ENCODE measurements at regions not wholly inside any gene's neighbourhood (a gene's known extent, or its start where the extent isn't known, plus 50 kb on each side); places are given as distances from the start of the nearest gene placed in this dataset.

DNA sequence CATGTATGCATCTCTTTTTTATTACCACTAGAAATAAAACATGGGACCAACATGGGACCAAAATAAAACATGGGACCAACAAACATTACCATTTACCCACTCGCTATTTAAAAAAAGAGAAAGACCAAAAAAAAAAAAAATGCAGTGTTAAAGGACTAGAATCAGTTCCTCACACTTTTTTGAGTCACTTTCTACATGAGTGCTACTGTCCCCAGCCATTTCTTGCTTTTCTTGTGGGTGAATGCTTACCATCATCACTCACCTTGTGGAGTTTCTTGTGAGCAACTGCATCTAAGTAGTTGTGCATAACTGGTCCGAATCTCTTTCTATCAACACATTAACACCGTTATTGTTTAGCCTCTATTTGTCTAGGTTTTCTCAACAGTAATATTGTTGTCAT, 493.6 kb upstream of the RIOK2 start:
- ATAC-seq (ENCODE audit: low read depth) = no peak
- POLR2A ChIA-PET = no interaction called here
- Histone ChIP-seq H3K9ac (ENCODE audit: low read length) (no peak overlapping the region), H3K36me3 (replicated peaks in 1 of 2; ENCODE audit: control extremely low read depth in 1 of 2, control insufficient read depth in 1 of 2, extremely low read depth in 1 of 2, insufficient read depth in 2 of 2, low read length in 1 of 2) (no peaks in the 10 kb centered on the region), H4K20me1 (ENCODE audit: control insufficient read depth, insufficient read depth, low read length, poor library complexity, severe bottlenecking) (no peaks in the 10 kb centered on the region), H3K9me3 (ENCODE audit: control extremely low read depth in 1 of 3, control insufficient read depth in 2 of 3, insufficient read depth in 1 of 3, low read length in 2 of 3) (peaks cover 0 to 3% (median 0%) of the 10 kb centered on the region in 3 donors), H3K4me1 (ENCODE audit: control insufficient read depth in 2 of 2, insufficient read depth in 2 of 2, low read length in 2 of 2) (no peaks in the 10 kb centered on the region), H3K27ac (ENCODE audit: low read length in 2 of 2) (no peak overlapping the region), H2AFZ (ENCODE audit: insufficient read depth, low read depth, low read length, poor library complexity, severe bottlenecking) (no peak overlapping the region), H3K27me3 (replicated peaks in 1 of 4; ENCODE audit: control extremely low read depth in 1 of 4, control insufficient read depth in 3 of 4, insufficient read depth in 4 of 4, low read length in 3 of 4) (no peaks in the 10 kb centered on the region), H3K4me3 (ENCODE audit: control extremely low read depth in 1 of 5, extremely low read depth in 1 of 5, insufficient read depth in 1 of 5, low read depth in 2 of 5, low read length in 4 of 5) (no peak overlapping the region), H3K4me2 (replicated peaks; ENCODE audit: low read depth, low read length, poor library complexity, severe bottlenecking) (no peak overlapping the region), H3K79me2 (ENCODE audit: control insufficient read depth, insufficient read depth, low read length) (no peaks in the 10 kb centered on the region)
- Mint-ChIP-seq H3K4me3 (no peak overlapping the region), H3K27ac (no peak overlapping the region), H3K27me3 (no peaks in the 10 kb centered on the region), H3K4me1 (no peaks in the 10 kb centered on the region), H3K9me3 (ENCODE audit: insufficient read depth) (peaks cover 4% of the 10 kb centered on the region)
- WGBS (ENCODE audit: insufficient coverage) = no CpG with 5 or more reads among the region's 3 CpGs
- intact Hi-C loops (cut with micrococcal nuclease) = no loop called here
- TF ChIP-seq CTCF (IDR thresholded peaks at IDR 0.05) = no peak
- no peak for TF ChIP-seq EZH2 (IDR thresholded peaks at IDR 0.05; ENCODE audit: borderline replicate concordance, insufficient read depth, low read depth, low read length, poor library complexity, severe bottlenecking)
- DNase-seq = no peak
- CTCF ChIA-PET = no interaction called here

DNA sequence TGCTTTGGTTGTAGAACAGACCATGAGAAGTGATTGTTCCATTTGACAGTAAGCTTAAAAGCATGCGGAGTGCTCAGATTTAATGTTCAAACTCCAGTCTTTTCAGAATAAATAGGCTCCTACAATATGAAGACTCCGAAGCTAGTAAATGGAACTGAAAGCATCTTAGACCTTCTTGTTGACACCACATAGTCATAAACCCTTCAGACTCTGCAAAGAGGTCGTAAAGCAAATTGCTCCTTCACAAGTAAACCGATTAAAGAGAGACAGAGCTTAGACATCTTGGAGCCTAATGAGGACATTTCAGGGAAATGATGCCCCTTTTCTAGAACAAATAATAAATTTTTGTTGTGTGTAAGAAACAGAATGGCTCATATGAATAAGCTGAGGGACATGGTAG, 511.0 kb upstream of the RIOK2 start:
- ChIA-PET POLR2A (no interaction called here), CTCF (no interaction called here)
- Mint-ChIP-seq H3K4me3 (no peak overlapping the region), H3K9me3 (ENCODE audit: insufficient read depth) (no peaks in the 10 kb centered on the region), H3K27ac (no peak overlapping the region), H3K4me1 (no peaks in the 10 kb centered on the region), H3K27me3 (no peaks in the 10 kb centered on the region)
- Histone ChIP-seq H3K27ac (ENCODE audit: low read length in 2 of 2) (no peak overlapping the region), H3K36me3 (replicated peaks in 1 of 2; ENCODE audit: control extremely low read depth in 1 of 2, control insufficient read depth in 1 of 2, extremely low read depth in 1 of 2, insufficient read depth in 2 of 2, low read length in 1 of 2) (no peaks in the 10 kb centered on the region), H4K20me1 (ENCODE audit: control insufficient read depth, insufficient read depth, low read length, poor library complexity, severe bottlenecking) (no peaks in the 10 kb centered on the region), H3K4me1 (ENCODE audit: control insufficient read depth in 2 of 2, insufficient read depth in 2 of 2, low read length in 2 of 2) (no peaks in the 10 kb centered on the region), H3K4me3 (ENCODE audit: control extremely low read depth in 1 of 5, extremely low read depth in 1 of 5, insufficient read depth in 1 of 5, low read depth in 2 of 5, low read length in 4 of 5) (no peak overlapping the region), H3K79me2 (ENCODE audit: control insufficient read depth, insufficient read depth, low read length) (no peaks in the 10 kb centered on the region), H3K4me2 (replicated peaks; ENCODE audit: low read depth, low read length, poor library complexity, severe bottlenecking) (no peak overlapping the region), H3K9me3 (ENCODE audit: control extremely low read depth in 1 of 3, control insufficient read depth in 2 of 3, insufficient read depth in 1 of 3, low read length in 2 of 3) (peaks cover 0 to 1% (median 0%) of the 10 kb centered on the region in 3 donors), H2AFZ (ENCODE audit: insufficient read depth, low read depth, low read length, poor library complexity, severe bottlenecking) (no peak overlapping the region), H3K9ac (ENCODE audit: low read length) (no peak overlapping the region), H3K27me3 (replicated peaks in 1 of 4; ENCODE audit: control extremely low read depth in 1 of 4, control insufficient read depth in 3 of 4, insufficient read depth in 4 of 4, low read length in 3 of 4) (no peaks in the 10 kb centered on the region)
- intact Hi-C loops (cut with micrococcal nuclease) = no loop called here
- 100% methylated on average over 1 of the region's 4 CpGs for WGBS (ENCODE audit: insufficient coverage)
- no peak for DNase-seq
- no peak for TF ChIP-seq EZH2 (IDR thresholded peaks at IDR 0.05; ENCODE audit: borderline replicate concordance, insufficient read depth, low read depth, low read length, poor library complexity, severe bottlenecking)
- no peak for TF ChIP-seq CTCF (IDR thresholded peaks at IDR 0.05)
- no peak for ATAC-seq (ENCODE audit: low read depth)
